SU-DHL-6 (cell line): ENCODE measurements at regions not wholly inside any gene's neighbourhood (a gene's known extent, or its start where the extent isn't known, plus 50 kb on each side); places are given as distances from the start of the nearest gene placed in this dataset.

Experiments
- H2AFZ ChIP-seq: fragments of 200-600 bp; sonication (generic); 2 replicates; pipeline ENCODE4 v1.6.1; 2014; ENCODE audit warnings: low read depth, mild to moderate bottlenecking, moderate library complexity, mixed read lengths, antibody characterized with exemption, low read length; ENCODE audit not compliant: severe bottlenecking
- H3F3A ChIP-seq: fragments of 200-600 bp; shearing (Covaris generic); 2 replicates; pipeline ENCODE4 v1.6.0; 2016; ENCODE audit warnings: antibody characterized with exemption, mild to moderate bottlenecking; ENCODE audit not compliant: insufficient read depth
- H3K27ac ChIP-seq: fragments of 200-600 bp; sonication (generic); 2 replicates; pipeline ENCODE4 v1.5.1; 2016; ENCODE audit warnings: low read depth, mild to moderate bottlenecking, low read length, moderate library complexity, mixed read lengths
- H3K27me3 ChIP-seq: fragments of 200-600 bp; sonication (generic), shearing (Covaris generic); 2 replicates; pipeline ENCODE4 v1.6.0; 2014; ENCODE audit warnings: mild to moderate bottlenecking, low read length
- H3K36me3 ChIP-seq: fragments of 200-600 bp; sonication (generic); 2 replicates; pipeline ENCODE4 v1.6.1; 2014; ENCODE audit warnings: mild to moderate bottlenecking, low read length, mixed read lengths
- H3K4me2 ChIP-seq: fragments of 300-600, 200-600 bp; shearing (Covaris generic), sonication (generic); 2 replicates; pipeline ENCODE4 v1.6.0; 2014; ENCODE audit warnings: low read length, low read depth, mild to moderate bottlenecking; ENCODE audit not compliant: poor library complexity, severe bottlenecking
- H3K4me3 ChIP-seq: fragments of 200-600 bp; sonication (generic); 2 replicates; pipeline ENCODE4 v1.5.1; 2014; ENCODE audit warnings: antibody characterized with exemption, low read length, mild to moderate bottlenecking, mixed read lengths; ENCODE audit not compliant: insufficient read depth, poor library complexity, severe bottlenecking
- H3K79me2 ChIP-seq: fragments of 200-600 bp; sonication (generic); 2 replicates; pipeline ENCODE4 v1.6.1; 2014; ENCODE audit warnings: mild to moderate bottlenecking, low read length, moderate library complexity; ENCODE audit not compliant: insufficient read depth
- H3K9ac ChIP-seq: fragments of 200-600 bp; sonication (generic); 2 replicates; pipeline ENCODE4 v1.7.0; 2014; ENCODE audit warnings: mild to moderate bottlenecking, low read length
- H3K9me2 ChIP-seq: fragments of 200-600 bp; sonication (generic); replicated peaks from 2 replicates; pipeline ENCODE4 v1.6.1; 2014; ENCODE audit warnings: low read length; ENCODE audit not compliant: insufficient read depth
- H3K9me3 ChIP-seq: fragments of 200-600 bp; sonication (generic); 2 replicates; pipeline ENCODE4 v1.6.1; 2014; ENCODE audit warnings: low read length, mixed read lengths; ENCODE audit not compliant: insufficient read depth
- H4K20me1 ChIP-seq: fragments of 200-600 bp; sonication (generic); 2 replicates; pipeline ENCODE4 v1.6.1; 2014; ENCODE audit warnings: low read depth, mild to moderate bottlenecking, antibody characterized with exemption, low read length, moderate library complexity, mixed read lengths
- CTCF ChIP-seq: fragments of 200-600 bp; sonication (generic); IDR thresholded peaks from one replicate; pipeline ENCODE4 v1.5.1; 2017; ENCODE audit warnings: antibody characterized with exemption, mild to moderate bottlenecking, low read length, moderate library complexity; ENCODE audit not compliant: insufficient read depth, poor library complexity, severe bottlenecking
- EZH2phosphoT487 ChIP-seq: fragments of 200-600 bp; sonication (generic), shearing (Covaris generic); conservative IDR thresholded peaks from 2 replicates; pipeline ENCODE4 v1.6.1; 2018; ENCODE audit warnings: mild to moderate bottlenecking, antibody characterized with exemption, low read length, moderate library complexity, mixed read lengths

DNA sequence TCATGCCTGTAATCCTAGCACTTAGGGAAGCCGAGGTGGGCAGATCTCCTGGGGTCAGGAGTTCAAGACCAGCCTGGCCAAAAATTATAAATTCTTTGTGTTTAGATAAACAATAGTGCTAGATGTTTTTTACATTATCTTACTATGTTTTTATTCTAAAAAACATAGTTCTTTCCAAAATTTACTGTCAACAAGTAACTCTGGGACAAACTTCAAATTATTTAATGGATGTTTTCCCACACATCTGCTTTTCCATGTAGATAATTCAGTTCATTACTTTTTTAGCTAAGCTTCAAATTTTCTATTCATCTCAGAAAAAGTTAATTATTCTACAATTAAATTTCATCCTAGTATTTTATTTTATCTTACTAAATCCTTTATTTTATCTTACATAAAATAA, 596.2 kb upstream of the LRRC4C start:
- no peaks in the 10 kb centered on the region for H3K9me3 ChIP-seq
- H3K27me3 ChIP-seq: no peaks in the 10 kb centered on the region
- H3F3A ChIP-seq: no peaks in the 10 kb centered on the region
- H3K79me2 ChIP-seq: no peaks in the 10 kb centered on the region
- H2AFZ ChIP-seq: no peak overlapping the region
- H3K4me3 ChIP-seq: no peak overlapping the region
- no peaks in the 10 kb centered on the region for H4K20me1 ChIP-seq
- H3K9me2 ChIP-seq: no peaks in the 10 kb centered on the region
- H3K27ac ChIP-seq: no peak overlapping the region
- no peak overlapping the region for H3K4me2 ChIP-seq
- TF ChIP-seq CTCF: no peak
- no peak for TF ChIP-seq EZH2phosphoT487
- H3K9ac ChIP-seq: no peak overlapping the region
- no peaks in the 10 kb centered on the region for H3K36me3 ChIP-seq

DNA sequence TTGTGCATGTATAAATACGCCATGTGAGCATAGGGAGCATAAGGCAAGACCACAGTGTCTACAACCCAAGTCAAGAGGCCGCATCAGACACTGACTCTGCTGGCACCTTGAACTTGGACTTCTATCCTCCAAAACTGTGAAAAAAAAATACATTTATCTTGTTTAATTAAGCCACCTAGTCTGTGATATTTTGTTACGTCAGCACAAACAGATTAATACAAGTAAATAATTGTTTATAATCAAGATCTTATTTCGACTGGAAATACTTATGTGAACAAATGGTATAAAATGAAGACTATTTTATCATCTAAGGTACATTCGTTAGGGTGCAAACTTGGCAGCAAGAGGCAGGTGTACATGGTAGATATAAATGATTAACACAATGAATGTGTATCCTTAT, 599.3 kb upstream of the LRRC4C start:
- H3K9me3 ChIP-seq: no peaks in the 10 kb centered on the region
- H3K4me3 ChIP-seq: no peak overlapping the region
- TF ChIP-seq CTCF: no peak
- TF ChIP-seq EZH2phosphoT487: no peak
- H3F3A ChIP-seq: no peaks in the 10 kb centered on the region
- H3K27me3 ChIP-seq: no peaks in the 10 kb centered on the region
- no peaks in the 10 kb centered on the region for H3K9me2 ChIP-seq
- H3K79me2 ChIP-seq: no peaks in the 10 kb centered on the region
- no peak overlapping the region for H2AFZ ChIP-seq
- no peak overlapping the region for H3K27ac ChIP-seq
- H3K36me3 ChIP-seq: no peaks in the 10 kb centered on the region
- no peak overlapping the region for H3K4me2 ChIP-seq
- H3K9ac ChIP-seq: no peak overlapping the region
- H4K20me1 ChIP-seq: no peaks in the 10 kb centered on the region

DNA sequence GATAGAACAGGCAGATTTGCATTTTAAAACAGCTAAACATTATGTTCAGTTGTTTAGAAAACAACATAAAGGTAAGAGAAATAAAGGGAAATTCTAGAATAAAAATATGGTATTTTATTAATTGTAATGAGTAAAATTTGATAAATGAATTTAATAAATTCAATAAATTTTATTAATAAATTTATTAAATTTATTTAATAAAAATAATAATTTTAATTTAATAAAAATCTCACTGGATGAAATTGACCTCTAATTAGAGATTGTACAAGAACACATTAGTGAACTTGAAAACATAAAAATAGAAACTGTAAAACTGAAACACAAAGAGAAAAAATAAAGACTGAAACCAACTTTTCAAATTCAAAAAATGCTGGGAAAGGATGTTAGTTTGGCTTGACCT, 605.7 kb upstream of the LRRC4C start:
- TF ChIP-seq CTCF: no peak
- TF ChIP-seq EZH2phosphoT487: no peak
- no peak overlapping the region for H2AFZ ChIP-seq
- H3K9me2 ChIP-seq: no peaks in the 10 kb centered on the region; the same call in 1 of the 2 replicates
- H3K79me2 ChIP-seq: no peaks in the 10 kb centered on the region
- H3K4me3 ChIP-seq: no peak overlapping the region
- H3K36me3 ChIP-seq: no peaks in the 10 kb centered on the region
- H3K9me3 ChIP-seq: no peaks in the 10 kb centered on the region
- H3K27ac ChIP-seq: no peak overlapping the region
- no peaks in the 10 kb centered on the region for H3F3A ChIP-seq
- H4K20me1 ChIP-seq: no peaks in the 10 kb centered on the region
- H3K9ac ChIP-seq: no peak overlapping the region
- H3K4me2 ChIP-seq: no peak overlapping the region
- H3K27me3 ChIP-seq: no peaks in the 10 kb centered on the region

GRCh38 chr11:42066113-42066512, 606.7 kb upstream of the LRRC4C start:
- no peak for TF ChIP-seq EZH2phosphoT487
- TF ChIP-seq CTCF: no peak
- H4K20me1 ChIP-seq: no peaks in the 10 kb centered on the region
- H3K27me3 ChIP-seq: no peaks in the 10 kb centered on the region
- H3K9me2 ChIP-seq: no peaks in the 10 kb centered on the region; the same call in 1 of the 2 replicates
- no peak overlapping the region for H3K4me2 ChIP-seq
- H2AFZ ChIP-seq: no peak overlapping the region
- H3K79me2 ChIP-seq: no peaks in the 10 kb centered on the region
- H3K4me3 ChIP-seq: no peak overlapping the region
- no peak overlapping the region for H3K9ac ChIP-seq
- no peak overlapping the region for H3K27ac ChIP-seq
- H3K36me3 ChIP-seq: no peaks in the 10 kb centered on the region
- H3F3A ChIP-seq: no peaks in the 10 kb centered on the region
- H3K9me3 ChIP-seq: no peaks in the 10 kb centered on the region
